ENCODE measurements at regions not wholly inside any gene's neighbourhood (a gene's known extent, or its start where the extent isn't known, plus 50 kb on each side); places are given as distances from the start of the nearest gene placed in this dataset.
"Not testable (repeated sequence)": the region's sequence is repeated elsewhere in the genome, so short reads cannot be mapped to it uniquely, and the experiment has no call there.

GRCh38 chr14:35944847-35945246 is 118.7 kb downstream of the BRMS1L start:
- DNase-seq (ENCODE audit: low read depth in 2 of 2): no peak

- no peak for DNase-seq (ENCODE audit: low read depth in 2 of 2)
Measured at GRCh38 chr14:35940291-35940690, 114.2 kb downstream of the BRMS1L start.

- DNase-seq (ENCODE audit: low read depth in 2 of 2): no peak
Measured at GRCh38 chr14:35938770-35939169, 112.6 kb downstream of the BRMS1L start.

GRCh38 chr14:35934499-35934898 is 108.4 kb downstream of the BRMS1L start:
- DNase-seq (ENCODE audit: low read depth in 2 of 2): no peak

GRCh38 chr14:35932659-35933159 is 106.6 kb downstream of the BRMS1L start:
- DNase-seq (ENCODE audit: low read depth in 2 of 2): no peak

- DNase-seq (ENCODE audit: low read depth in 2 of 2): no peak
Measured at GRCh38 chr14:35932136-35932535, 106.0 kb downstream of the BRMS1L start.

- DNase-seq (ENCODE audit: low read depth in 2 of 2): no peak
Measured at GRCh38 chr14:35931346-35931745, 105.2 kb downstream of the BRMS1L start.

- no peak for DNase-seq (ENCODE audit: low read depth in 2 of 2)
Measured at GRCh38 chr14:35929186-35929585, 103.0 kb downstream of the BRMS1L start.

GRCh38 chr14:35927727-35928126 is 101.6 kb downstream of the BRMS1L start:
- DNase-seq (ENCODE audit: low read depth in 2 of 2): no peak

- DNase-seq (ENCODE audit: low read depth in 2 of 2): no peak
Measured at GRCh38 chr14:35925319-35925718, 99.2 kb downstream of the BRMS1L start.

- DNase-seq (ENCODE audit: low read depth in 2 of 2): not testable (repeated sequence)
Measured at GRCh38 chr14:35922590-35922989, 96.5 kb downstream of the BRMS1L start.

- DNase-seq (ENCODE audit: low read depth in 2 of 2): no peak
Measured at GRCh38 chr14:35921745-35922144, 95.6 kb downstream of the BRMS1L start.
